RWPE1 (cell line): ENCODE measurements at regions not wholly inside any gene's neighbourhood (a gene's known extent, or its start where the extent isn't known, plus 50 kb on each side); places are given as distances from the start of the nearest gene placed in this dataset.

ENCODE experiments used
- CTCF ChIA-PET: fragments of 350-600 bp; sonication (Branson Sonifier 250); formaldehyde crosslinking; extraction: SDS; loops from one replicate; lab custom pipeline; 2021; lab: Yijun Ruan, JAX
- POLR2A ChIA-PET: fragments of 400-600 bp; formaldehyde crosslinking; extraction: SDS; loops from one replicate; lab custom pipeline; 2020; ENCODE audit warnings: antibody characterized with exemption; ENCODE audit not compliant: low non-redundant PET; lab: Yijun Ruan, JAX
- DNase-seq: peaks from one replicate; pipeline ENCODE4 v3.0.0; 2012; ENCODE audit warnings: low spot score
- H3K27ac ChIP-seq: fragments of 450-650 bp; 2 replicates; pipeline ENCODE4 v1.5.1; 2017
- TF ChIP-seq, protein P1 (sequence below): fragments of 450-650 bp; conservative IDR thresholded peaks from 2 replicates; pipeline ENCODE4 v1.5.1; 2017; ENCODE audit warnings: low read depth, mild to moderate bottlenecking

GRCh38 chr5:92369587-92369986, 986.5 kb upstream of the ARRDC3 start:
- DNase-seq = no peak
- H3K27ac ChIP-seq = no peak overlapping the region
- POLR2A ChIA-PET = no interaction called here
- TF ChIP-seq, protein P1, sequence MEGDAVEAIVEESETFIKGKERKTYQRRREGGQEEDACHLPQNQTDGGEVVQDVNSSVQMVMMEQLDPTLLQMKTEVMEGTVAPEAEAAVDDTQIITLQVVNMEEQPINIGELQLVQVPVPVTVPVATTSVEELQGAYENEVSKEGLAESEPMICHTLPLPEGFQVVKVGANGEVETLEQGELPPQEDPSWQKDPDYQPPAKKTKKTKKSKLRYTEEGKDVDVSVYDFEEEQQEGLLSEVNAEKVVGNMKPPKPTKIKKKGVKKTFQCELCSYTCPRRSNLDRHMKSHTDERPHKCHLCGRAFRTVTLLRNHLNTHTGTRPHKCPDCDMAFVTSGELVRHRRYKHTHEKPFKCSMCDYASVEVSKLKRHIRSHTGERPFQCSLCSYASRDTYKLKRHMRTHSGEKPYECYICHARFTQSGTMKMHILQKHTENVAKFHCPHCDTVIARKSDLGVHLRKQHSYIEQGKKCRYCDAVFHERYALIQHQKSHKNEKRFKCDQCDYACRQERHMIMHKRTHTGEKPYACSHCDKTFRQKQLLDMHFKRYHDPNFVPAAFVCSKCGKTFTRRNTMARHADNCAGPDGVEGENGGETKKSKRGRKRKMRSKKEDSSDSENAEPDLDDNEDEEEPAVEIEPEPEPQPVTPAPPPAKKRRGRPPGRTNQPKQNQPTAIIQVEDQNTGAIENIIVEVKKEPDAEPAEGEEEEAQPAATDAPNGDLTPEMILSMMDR = no peak
- CTCF ChIA-PET = no interaction called here

- CTCF ChIA-PET = interaction anchor here (0.6 kb wide), 1 partner anchor 517 kb away, joined by 5 read pairs; no protein-coding TSS in a partner anchor
- TF ChIP-seq, protein P1 = no peak
- no peak for DNase-seq
- POLR2A ChIA-PET = no interaction called here
- no peak overlapping the region for H3K27ac ChIP-seq
Observed at GRCh38 chr5:92364986-92365550, 982.0 kb upstream of the ARRDC3 start.

- TF ChIP-seq, protein P1 = no peak
- CTCF ChIA-PET = interaction anchor here (0.7 kb wide), 1 partner anchor 344 kb away, joined by 3 read pairs; no protein-coding TSS in a partner anchor
- POLR2A ChIA-PET = no interaction called here
- H3K27ac ChIP-seq = no peak overlapping the region
- no peak for DNase-seq
Observed at GRCh38 chr5:92353107-92354030, 970.3 kb upstream of the ARRDC3 start.

DNA sequence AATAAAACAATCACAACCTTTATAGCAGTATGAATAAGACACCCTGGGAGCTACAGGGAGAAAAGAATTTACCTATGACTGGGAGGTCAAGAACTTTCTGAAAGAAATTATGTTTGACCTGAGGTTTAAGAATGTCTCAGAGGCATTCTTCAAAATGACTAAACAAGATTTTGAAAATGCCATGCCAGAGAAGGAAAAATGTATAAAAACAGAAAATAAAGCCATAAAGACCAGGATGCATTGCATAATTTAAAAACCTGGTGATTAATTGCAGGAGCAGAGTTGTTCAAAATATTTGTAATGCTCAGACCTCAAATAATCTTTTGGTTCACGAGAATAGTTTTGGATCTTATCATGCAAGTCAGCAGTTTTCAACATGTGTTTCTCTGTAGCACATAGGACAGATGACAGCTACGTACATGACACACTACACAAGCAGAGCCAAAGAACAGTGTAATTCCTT, 954.7 kb upstream of the ARRDC3 start:
- DNase-seq = no peak
- ChIA-PET CTCF (interaction anchor here (0.5 kb wide), 1 partner anchor 705 kb away, joined by 3 read pairs; no protein-coding TSS in a partner anchor), POLR2A (no interaction called here)

DNA sequence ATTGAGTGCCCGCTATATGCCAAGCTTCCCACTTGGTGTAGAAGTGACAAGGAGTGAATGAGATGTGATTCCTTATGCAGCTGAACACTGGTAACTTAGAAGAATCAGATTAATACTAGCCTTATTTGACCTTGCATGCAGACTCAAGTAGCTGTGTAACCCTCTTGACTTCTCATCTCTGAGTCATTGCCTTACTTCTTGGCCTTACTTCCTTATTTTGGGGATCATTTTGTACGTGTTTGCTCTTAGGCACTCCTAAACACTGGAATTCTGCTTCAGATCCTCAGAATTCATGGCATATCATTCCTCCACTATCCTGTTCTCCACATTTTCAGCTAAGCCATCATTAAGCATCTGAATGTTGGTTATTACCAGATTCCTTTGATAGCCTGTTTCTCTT, 948.9 kb upstream of the ARRDC3 start:
- POLR2A ChIA-PET = no interaction called here
- CTCF ChIA-PET = interaction anchor here (0.5 to 0.8 kb wide), 2 partner anchors 11 to 1420 kb away, joined by 3 to 4 read pairs; no protein-coding TSS in a partner anchor

More for the DNA sequence above, 954.7 kb upstream of the ARRDC3 start:
- no peak overlapping the region for H3K27ac ChIP-seq
- TF ChIP-seq, protein P1 = no peak

DNA sequence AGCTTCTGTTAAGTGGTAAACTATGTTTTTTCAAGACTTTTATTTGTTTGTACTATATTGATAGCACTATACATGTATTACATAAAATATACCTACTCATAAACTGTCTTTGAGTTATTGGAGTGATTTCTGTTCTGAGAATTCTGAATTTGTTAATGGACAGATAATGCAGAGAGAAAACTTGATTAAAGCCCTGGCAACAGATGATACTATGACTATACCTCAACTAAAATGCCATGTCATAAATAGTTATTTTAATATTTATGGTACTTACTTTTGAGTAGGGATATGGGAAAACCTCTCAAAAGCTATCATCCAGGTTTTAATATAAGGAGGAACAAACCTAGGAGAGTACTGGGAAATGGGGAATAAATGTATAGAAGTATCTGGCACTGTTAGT, 947.2 kb upstream of the ARRDC3 start:
- POLR2A ChIA-PET = no interaction called here
- no peak overlapping the region for H3K27ac ChIP-seq
- CTCF ChIA-PET = no interaction called here
- TF ChIP-seq, protein P1 = no peak
- no peak for DNase-seq

More for the DNA sequence above, 948.9 kb upstream of the ARRDC3 start:
- TF ChIP-seq, protein P1 = no peak
- no peak overlapping the region for H3K27ac ChIP-seq
- no peak for DNase-seq
